Fibroblast of the aortic adventitia (primary cell): ENCODE measurements at regions not wholly inside any gene's neighbourhood (a gene's known extent, or its start where the extent isn't known, plus 50 kb on each side); places are given as distances from the start of the nearest gene placed in this dataset.

Experiments used
- DNase-seq: peaks from one replicate; pipeline ENCODE4 v3.0.0-alpha.2; 2010; ENCODE audit warnings: low read depth
- H3K4me3 ChIP-seq: 2 replicates; pipeline ENCODE4 v1.5.1; 2011; ENCODE audit warnings: low read depth, mild to moderate bottlenecking, control low read depth, low read length, moderate library complexity
- CTCF ChIP-seq: IDR thresholded peaks from 2 replicates; pipeline ENCODE4 v1.5.1; 2011; ENCODE audit warnings: mild to moderate bottlenecking, low read length, control low read depth, inconsistent platforms; ENCODE audit not compliant: insufficient read depth

GRCh38 chr2:14053105-14053504 lies 579.4 kb upstream of the LRATD1 start:
- H3K4me3 ChIP-seq, result no peak overlapping the region
- no peak for DNase-seq
- TF ChIP-seq CTCF, result no peak

- no peak for TF ChIP-seq CTCF
- no peak for DNase-seq
- H3K4me3 ChIP-seq, result no peak overlapping the region
These were observed 568.2 kb upstream of the LRATD1 start for GRCh38 chr2:14064346-14064745.

- H3K4me3 ChIP-seq, result no peak overlapping the region
- DNase-seq, result no peak
- no peak for TF ChIP-seq CTCF
These were observed 560.2 kb upstream of the LRATD1 start for GRCh38 chr2:14072338-14072737.

GRCh38 chr2:14074691-14075090 lies 557.8 kb upstream of the LRATD1 start:
- H3K4me3 ChIP-seq, result no peak overlapping the region
- DNase-seq, result no peak
- no peak for TF ChIP-seq CTCF

GRCh38 chr2:14079576-14079975 lies 552.9 kb upstream of the LRATD1 start:
- no peak for TF ChIP-seq CTCF
- H3K4me3 ChIP-seq, result no peak overlapping the region
- DNase-seq, result no peak

GRCh38 chr2:14081521-14081920 lies 551.0 kb upstream of the LRATD1 start:
- no peak for DNase-seq
- H3K4me3 ChIP-seq, result no peak overlapping the region

More at GRCh38 chr2:14081521-14081920, 551.0 kb upstream of the LRATD1 start:
- no peak for TF ChIP-seq CTCF
